ENCODE measurements at regions not wholly inside any gene's neighbourhood (a gene's known extent, or its start where the extent isn't known, plus 50 kb on each side); places are given as distances from the start of the nearest gene placed in this dataset.
A peak's percentile ranks its signal among the peaks of the same experiment; 100 is the strongest.

- Mint-ChIP-seq H3K9me3 (peaks cover 0 to 5% (median 2%) of the 10 kb centered on the region in 5 donors), H3K27ac (no peak overlapping the region), H3K4me3 (no peak overlapping the region), H3K4me1 (no peaks in the 10 kb centered on the region), H3K27me3 (peaks cover 0 to 2% of the 10 kb centered on the region in 2 donors), H3K36me3 (no peaks in the 10 kb centered on the region)
- Histone ChIP-seq H3K27ac (ENCODE audit: low read depth, low read length) (no peak overlapping the region), H3K4me1 (ENCODE audit: insufficient read depth, low read length) (no peaks in the 10 kb centered on the region), H3K9me3 (ENCODE audit: low read length) (no peaks in the 10 kb centered on the region), H3K36me3 (ENCODE audit: insufficient read depth, low read length) (no peaks in the 10 kb centered on the region), H3K4me3 (ENCODE audit: low read length) (no peak overlapping the region), H3K27me3 (ENCODE audit: insufficient read depth, low read length, poor library complexity, severe bottlenecking) (no peaks in the 10 kb centered on the region)
- ChIA-PET CTCF (no interaction called here), POLR2A (no interaction called here)
- no peak for DNase-seq
Observed at GRCh38 chr20:60901831-60902230, 350.2 kb upstream of the CDH4 start.

DNA sequence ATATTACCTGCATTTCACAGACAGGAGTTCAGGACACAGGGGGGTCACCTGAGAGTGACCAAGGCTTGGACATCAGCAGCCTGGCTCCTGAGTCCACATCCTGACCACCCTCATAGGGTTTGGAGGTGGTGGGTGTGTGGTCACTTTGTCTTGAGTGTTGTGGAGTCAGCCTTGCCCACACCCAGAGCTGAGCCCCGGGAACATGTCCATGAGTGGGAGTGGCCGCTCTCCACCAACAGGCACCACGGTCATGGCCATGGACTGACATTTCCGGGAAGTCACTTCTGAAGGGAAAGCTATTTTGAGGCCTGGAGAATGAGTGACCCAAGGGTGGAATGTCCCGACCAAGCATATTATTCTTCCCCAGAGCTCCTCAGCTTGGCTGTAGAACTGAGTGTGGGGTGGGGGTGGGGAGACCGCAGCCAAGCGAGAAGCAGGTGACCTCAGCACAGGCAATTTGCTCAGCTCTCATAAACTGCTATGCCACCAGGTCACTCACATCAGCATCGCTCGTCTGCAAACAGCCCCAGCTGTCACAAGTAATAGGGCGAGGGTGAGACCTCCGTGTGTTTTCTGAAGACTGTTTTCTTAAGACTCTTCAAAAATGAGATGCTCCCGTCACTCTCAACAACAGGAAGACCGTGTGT is 348.6 kb upstream of the CDH4 start:
- ChIA-PET POLR2A (no interaction called here), CTCF (no interaction called here)
- no peaks in the 10 kb centered on the region for H3K27me3 ChIP-seq (ENCODE audit: insufficient read depth, low read length, poor library complexity, severe bottlenecking)
- no peaks in the 10 kb centered on the region for H3K4me1 Mint-ChIP-seq
- no peaks in the 10 kb centered on the region for H3K9me3 ChIP-seq (ENCODE audit: low read length)
- no peak for DNase-seq
- no peak overlapping the region for H3K4me3 Mint-ChIP-seq
- H3K9me3 Mint-ChIP-seq, result peaks cover 0 to 5% (median 2%) of the 10 kb centered on the region in 5 donors
- no peaks in the 10 kb centered on the region for H3K36me3 ChIP-seq (ENCODE audit: insufficient read depth, low read length)
- H3K4me1 ChIP-seq (ENCODE audit: insufficient read depth, low read length), result no peaks in the 10 kb centered on the region
- H3K27ac Mint-ChIP-seq, result no peak overlapping the region
- no peak overlapping the region for H3K27ac ChIP-seq (ENCODE audit: low read depth, low read length)
- H3K4me3 ChIP-seq (ENCODE audit: low read length), result no peak overlapping the region
- H3K36me3 Mint-ChIP-seq, result no peaks in the 10 kb centered on the region
- no peaks in the 10 kb centered on the region for H3K27me3 Mint-ChIP-seq

DNA sequence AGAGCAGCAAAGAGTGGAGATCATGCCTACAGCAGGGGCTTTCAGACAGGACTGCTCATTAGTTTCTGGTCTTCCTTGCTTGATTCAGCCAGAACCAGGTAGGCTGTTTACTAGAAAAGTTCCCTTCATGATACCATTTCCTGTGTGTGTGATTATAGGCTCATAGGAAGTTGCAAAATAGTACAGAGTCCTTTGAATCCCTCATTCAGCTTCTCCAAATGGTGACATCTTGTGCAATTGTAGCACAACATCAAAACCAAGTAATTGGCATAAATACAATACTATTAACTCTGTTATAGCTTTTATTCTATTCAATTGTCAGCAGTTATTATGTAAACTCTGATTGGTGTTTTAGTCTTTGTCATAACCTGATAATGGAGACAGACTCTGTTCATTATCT is 347.3 kb upstream of the CDH4 start:
- Mint-ChIP-seq H3K27ac (no peak overlapping the region), H3K4me3 (no peak overlapping the region), H3K36me3 (no peaks in the 10 kb centered on the region), H3K27me3 (peaks cover 0 to 2% of the 10 kb centered on the region in 2 donors), H3K4me1 (no peaks in the 10 kb centered on the region), H3K9me3 (peaks cover 0 to 5% (median 4%) of the 10 kb centered on the region in 5 donors)
- H3K9me3 ChIP-seq (ENCODE audit: low read length), result no peaks in the 10 kb centered on the region
- DNase-seq, result no peak
- H3K4me1 ChIP-seq (ENCODE audit: insufficient read depth, low read length), result no peaks in the 10 kb centered on the region
- H3K27ac ChIP-seq (ENCODE audit: low read depth, low read length), result no peak overlapping the region
- ChIA-PET CTCF (no interaction called here), POLR2A (no interaction called here)
- H3K27me3 ChIP-seq (ENCODE audit: insufficient read depth, low read length, poor library complexity, severe bottlenecking), result no peaks in the 10 kb centered on the region
- H3K4me3 ChIP-seq (ENCODE audit: low read length), result no peak overlapping the region
- no peaks in the 10 kb centered on the region for H3K36me3 ChIP-seq (ENCODE audit: insufficient read depth, low read length)

GRCh38 chr20:60905919-60906318 is 346.1 kb upstream of the CDH4 start:
- no peaks in the 10 kb centered on the region for H3K36me3 Mint-ChIP-seq
- H3K4me3 Mint-ChIP-seq, result no peak overlapping the region
- CTCF ChIA-PET, result no interaction called here
- POLR2A ChIA-PET, result no interaction called here
- no peak for DNase-seq
- Histone ChIP-seq H3K36me3 (ENCODE audit: insufficient read depth, low read length) (no peaks in the 10 kb centered on the region), H3K4me1 (ENCODE audit: insufficient read depth, low read length) (no peaks in the 10 kb centered on the region), H3K9me3 (ENCODE audit: low read length) (no peaks in the 10 kb centered on the region), H3K4me3 (ENCODE audit: low read length) (no peak overlapping the region), H3K27ac (ENCODE audit: low read depth, low read length) (no peak overlapping the region), H3K27me3 (ENCODE audit: insufficient read depth, low read length, poor library complexity, severe bottlenecking) (no peaks in the 10 kb centered on the region)
- H3K27ac Mint-ChIP-seq, result no peak overlapping the region
- H3K4me1 Mint-ChIP-seq, result no peaks in the 10 kb centered on the region
- H3K9me3 Mint-ChIP-seq, result peaks cover 0 to 5% (median 4%) of the 10 kb centered on the region in 5 donors
- H3K27me3 Mint-ChIP-seq, result peaks cover 0 to 2% of the 10 kb centered on the region in 2 donors

- Histone ChIP-seq H3K9me3 (ENCODE audit: low read length) (no peaks in the 10 kb centered on the region), H3K27me3 (ENCODE audit: insufficient read depth, low read length, poor library complexity, severe bottlenecking) (no peaks in the 10 kb centered on the region), H3K4me1 (ENCODE audit: insufficient read depth, low read length) (no peaks in the 10 kb centered on the region), H3K27ac (ENCODE audit: low read depth, low read length) (no peak overlapping the region), H3K4me3 (ENCODE audit: low read length) (no peak overlapping the region), H3K36me3 (ENCODE audit: insufficient read depth, low read length) (no peaks in the 10 kb centered on the region)
- Mint-ChIP-seq H3K36me3 (no peaks in the 10 kb centered on the region), H3K27ac (no peak overlapping the region), H3K27me3 (peaks cover 0 to 2% of the 10 kb centered on the region in 2 donors), H3K9me3 (peaks cover 0 to 5% (median 4%) of the 10 kb centered on the region in 5 donors), H3K4me3 (no peak overlapping the region), H3K4me1 (no peaks in the 10 kb centered on the region)
- no peak for DNase-seq
- ChIA-PET POLR2A (no interaction called here), CTCF (no interaction called here)
Observed at GRCh38 chr20:60906555-60906954, 345.5 kb upstream of the CDH4 start.

GRCh38 chr20:60913298-60913697 is 338.8 kb upstream of the CDH4 start:
- Histone ChIP-seq H3K4me3 (ENCODE audit: low read length) (no peak overlapping the region), H3K36me3 (ENCODE audit: insufficient read depth, low read length) (no peaks in the 10 kb centered on the region), H3K27me3 (ENCODE audit: insufficient read depth, low read length, poor library complexity, severe bottlenecking) (no peaks in the 10 kb centered on the region), H3K4me1 (ENCODE audit: insufficient read depth, low read length) (no peaks in the 10 kb centered on the region), H3K27ac (ENCODE audit: low read depth, low read length) (no peak overlapping the region), H3K9me3 (ENCODE audit: low read length) (no peaks in the 10 kb centered on the region)
- Mint-ChIP-seq H3K4me1 (no peaks in the 10 kb centered on the region), H3K36me3 (no peaks in the 10 kb centered on the region), H3K27ac (no peak overlapping the region), H3K27me3 (peaks cover 0 to 7% of the 10 kb centered on the region in 2 donors), H3K4me3 (no peak overlapping the region), H3K9me3 (peaks cover 0 to 10% (median 2%) of the 10 kb centered on the region in 5 donors)
- POLR2A ChIA-PET, result no interaction called here
- CTCF ChIA-PET, result no interaction called here
- no peak for DNase-seq

DNA sequence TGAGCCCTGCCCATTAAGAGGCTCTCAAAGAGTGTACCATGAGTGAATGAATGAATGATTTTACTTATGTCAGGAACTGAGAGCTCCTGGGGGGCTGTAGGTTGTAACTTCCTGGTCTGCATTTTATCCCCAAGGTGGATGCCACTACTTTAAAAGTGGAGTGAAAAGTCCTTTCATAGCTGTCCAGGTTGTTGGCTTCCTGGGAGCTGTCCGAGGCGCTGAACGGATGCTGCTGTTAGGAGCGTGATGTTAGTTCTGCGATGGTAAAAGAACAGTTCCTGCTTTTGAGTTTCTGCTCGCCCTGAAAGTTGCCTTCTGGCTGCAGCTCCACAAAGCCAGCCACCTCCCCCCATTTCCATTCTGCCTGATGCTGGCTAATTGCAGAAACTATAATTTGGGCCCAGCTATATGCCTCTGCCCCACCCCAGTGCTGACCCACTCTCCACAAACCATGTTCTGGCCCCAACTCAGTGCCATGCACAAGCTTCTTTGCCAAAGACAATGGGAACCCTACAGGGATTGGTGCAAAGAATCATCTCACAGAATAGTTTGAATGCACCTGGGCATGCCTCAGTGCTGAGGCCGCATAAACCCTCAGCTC is 330.9 kb upstream of the CDH4 start:
- no peaks in the 10 kb centered on the region for H3K9me3 ChIP-seq (ENCODE audit: low read length)
- peaks cover 0 to 2% of the 10 kb centered on the region in 2 donors for H3K27me3 Mint-ChIP-seq
- no peak overlapping the region for H3K27ac Mint-ChIP-seq
- POLR2A ChIA-PET, result no interaction called here
- no peaks in the 10 kb centered on the region for H3K4me1 ChIP-seq (ENCODE audit: insufficient read depth, low read length)
- H3K4me3 ChIP-seq (ENCODE audit: low read length), result no peak overlapping the region
- no peaks in the 10 kb centered on the region for H3K36me3 Mint-ChIP-seq
- H3K4me1 Mint-ChIP-seq, result no peaks in the 10 kb centered on the region
- CTCF ChIA-PET, result no interaction called here
- DNase-seq, result peak in 1 of 5 donors; percentile 1
- H3K36me3 ChIP-seq (ENCODE audit: insufficient read depth, low read length), result no peaks in the 10 kb centered on the region
- H3K27me3 ChIP-seq (ENCODE audit: insufficient read depth, low read length, poor library complexity, severe bottlenecking), result no peaks in the 10 kb centered on the region
- H3K27ac ChIP-seq (ENCODE audit: low read depth, low read length), result no peak overlapping the region
- peaks cover 0 to 10% (median 0%) of the 10 kb centered on the region in 5 donors for H3K9me3 Mint-ChIP-seq
- H3K4me3 Mint-ChIP-seq, result no peak overlapping the region

DNA sequence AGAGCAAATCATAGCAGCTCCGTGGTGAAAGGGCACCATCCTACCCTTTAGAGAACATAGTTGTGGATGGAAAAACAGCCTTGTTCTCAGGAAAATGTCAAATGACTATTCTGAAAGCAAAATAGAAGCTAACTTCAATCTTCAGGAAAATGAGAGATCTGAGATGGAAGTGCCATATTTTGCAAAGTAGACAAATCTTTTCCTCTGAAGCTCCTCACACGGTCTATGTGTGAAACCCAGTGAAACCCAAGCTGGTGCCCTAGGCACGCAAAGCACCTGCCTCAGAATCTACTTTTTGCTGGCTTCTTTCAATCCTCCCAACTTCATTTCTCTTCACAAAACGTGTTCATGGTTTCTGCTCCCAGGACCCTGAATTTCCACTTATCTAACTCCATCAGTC is 325.2 kb upstream of the CDH4 start:
- Mint-ChIP-seq H3K36me3 (no peaks in the 10 kb centered on the region), H3K27ac (no peak overlapping the region), H3K9me3 (peaks cover 0 to 2% (median 0%) of the 10 kb centered on the region in 5 donors), H3K4me3 (no peak overlapping the region), H3K4me1 (no peaks in the 10 kb centered on the region), H3K27me3 (peaks cover 0 to 9% of the 10 kb centered on the region in 2 donors)
- DNase-seq, result no peak
- CTCF ChIA-PET, result no interaction called here
- Histone ChIP-seq H3K4me3 (ENCODE audit: low read length) (no peak overlapping the region), H3K4me1 (ENCODE audit: insufficient read depth, low read length) (no peaks in the 10 kb centered on the region), H3K36me3 (ENCODE audit: insufficient read depth, low read length) (no peaks in the 10 kb centered on the region), H3K9me3 (ENCODE audit: low read length) (no peaks in the 10 kb centered on the region), H3K27me3 (ENCODE audit: insufficient read depth, low read length, poor library complexity, severe bottlenecking) (no peaks in the 10 kb centered on the region), H3K27ac (ENCODE audit: low read depth, low read length) (no peak overlapping the region)
- POLR2A ChIA-PET, result no interaction called here
